HG02763 (cell line): ENCODE measurements at regions not wholly inside any gene's neighbourhood (a gene's known extent, or its start where the extent isn't known, plus 50 kb on each side); places are given as distances from the start of the nearest gene placed in this dataset.
"Not testable (repeated sequence)": the region's sequence is repeated elsewhere in the genome, so short reads cannot be mapped to it uniquely, and the experiment has no call there.

Source experiments
- ATAC-seq: cut with Tn5 transposase; IDR thresholded peaks from one replicate; pipeline ENCODE4 v1.9.1; 2021; ENCODE audit warnings: mild to moderate bottlenecking, moderate library complexity; ENCODE audit not compliant: unreplicated experiment

DNA sequence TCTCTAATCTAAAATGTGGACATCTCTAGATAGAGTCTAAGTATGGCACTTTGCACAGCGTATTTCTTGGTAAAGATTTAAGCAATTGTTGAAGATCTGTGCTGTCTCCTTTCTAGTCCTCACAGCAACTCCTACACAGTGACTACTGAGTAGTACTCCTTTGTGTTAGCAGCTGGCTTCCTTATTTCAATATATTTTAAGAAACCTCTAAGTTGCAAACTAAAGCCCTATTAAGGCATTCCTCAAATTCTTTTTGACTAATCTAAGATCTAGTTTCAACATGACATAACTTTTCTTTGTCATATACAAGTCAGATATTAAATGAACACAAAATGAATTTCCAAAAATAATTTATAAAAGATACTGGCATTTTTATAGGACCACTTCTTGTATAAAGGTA is 121.8 kb upstream of the DNAJC10 start:
- no peak for ATAC-seq

DNA sequence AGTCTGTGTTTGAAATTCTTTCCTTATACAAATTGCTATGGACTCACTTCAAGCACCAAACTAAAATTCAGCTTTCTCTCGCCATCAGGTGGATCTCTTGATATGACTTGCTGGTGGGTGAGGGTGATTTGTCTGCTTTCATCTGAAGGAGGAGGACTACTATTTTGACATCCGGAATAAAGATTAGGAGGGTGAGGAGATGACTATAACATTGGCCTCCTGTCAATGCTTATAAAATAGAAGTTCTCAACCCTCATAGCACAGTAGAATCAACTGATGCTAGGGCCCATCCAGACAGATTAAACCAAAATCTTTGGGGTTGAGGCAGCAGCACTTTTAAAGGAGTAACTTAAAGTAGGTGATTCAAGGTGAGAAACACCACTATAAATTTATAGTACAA is 120.4 kb upstream of the DNAJC10 start:
- ATAC-seq: no peak

DNA sequence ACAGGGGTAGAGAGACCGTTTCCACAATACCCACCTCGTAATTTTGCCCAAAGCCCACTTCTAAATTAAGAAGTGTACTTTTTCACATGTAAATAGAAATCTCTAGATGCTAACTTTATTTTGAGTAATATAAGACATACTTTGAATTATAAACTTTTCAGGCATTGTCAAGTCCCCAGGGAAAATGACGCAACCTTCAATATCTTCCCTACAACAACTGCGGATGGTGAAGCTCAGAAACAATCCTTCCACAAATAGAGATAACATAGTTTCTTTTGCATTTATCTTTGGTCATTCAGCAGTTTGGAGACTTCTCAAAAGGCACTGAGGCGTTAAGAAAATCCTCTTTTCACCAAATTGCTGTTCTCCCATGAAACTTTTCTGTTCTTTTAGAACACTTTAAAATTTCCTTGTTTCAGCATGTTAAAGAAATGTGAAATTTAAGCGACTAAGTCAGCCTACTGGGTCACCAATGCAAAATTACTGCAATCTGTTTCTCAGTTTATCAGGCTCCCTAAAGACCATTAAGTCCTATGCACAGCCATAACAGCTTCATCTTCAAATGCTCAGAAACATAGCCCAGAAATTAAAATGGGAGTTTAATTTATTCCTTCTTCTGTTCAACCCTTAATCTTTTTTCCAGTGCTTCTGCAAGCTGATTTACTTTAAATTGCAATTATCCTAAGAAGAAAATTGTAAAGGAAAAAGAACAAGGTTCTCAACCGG is 118.3 kb upstream of the DNAJC10 start:
- ATAC-seq: no peak

DNA sequence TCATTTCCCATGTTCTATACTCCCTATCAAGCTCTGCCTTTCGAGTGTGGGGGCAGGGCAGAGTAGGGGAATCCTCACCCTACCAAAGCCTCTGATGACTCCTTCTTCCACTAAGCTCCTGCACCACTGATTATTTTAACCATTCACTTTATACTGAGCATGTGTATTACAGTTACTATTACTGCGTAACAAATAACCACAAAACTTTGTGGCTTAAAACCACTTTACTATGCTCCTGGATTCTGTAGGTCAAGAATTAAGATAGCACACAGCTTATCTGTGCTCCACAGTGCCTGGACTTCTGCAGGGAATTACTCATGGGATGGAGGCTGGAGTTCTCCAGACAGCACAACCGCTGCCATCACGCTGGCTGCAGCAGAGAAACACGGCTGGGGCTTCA is 117.4 kb upstream of the DNAJC10 start:
- no peak for ATAC-seq

DNA sequence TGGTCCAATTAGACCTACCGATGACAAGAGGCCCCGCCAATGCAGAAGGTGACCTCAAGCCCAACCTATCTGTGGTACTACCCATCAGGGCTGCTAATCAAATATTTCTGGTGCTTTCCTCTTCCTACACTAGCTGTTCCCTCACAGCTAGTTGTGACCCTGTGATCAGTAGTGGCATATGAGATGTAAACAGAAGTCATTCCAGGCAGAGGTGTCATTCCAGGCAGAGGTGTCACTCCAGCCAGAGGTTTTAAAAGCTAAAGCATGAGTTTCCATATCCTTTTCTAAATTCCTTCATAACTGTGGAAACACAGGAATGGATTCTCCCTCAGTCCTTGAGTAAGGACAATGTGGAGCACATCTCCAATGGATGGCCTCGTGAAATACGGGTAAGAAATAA is 110.9 kb upstream of the DNAJC10 start:
- no peak for ATAC-seq

DNA sequence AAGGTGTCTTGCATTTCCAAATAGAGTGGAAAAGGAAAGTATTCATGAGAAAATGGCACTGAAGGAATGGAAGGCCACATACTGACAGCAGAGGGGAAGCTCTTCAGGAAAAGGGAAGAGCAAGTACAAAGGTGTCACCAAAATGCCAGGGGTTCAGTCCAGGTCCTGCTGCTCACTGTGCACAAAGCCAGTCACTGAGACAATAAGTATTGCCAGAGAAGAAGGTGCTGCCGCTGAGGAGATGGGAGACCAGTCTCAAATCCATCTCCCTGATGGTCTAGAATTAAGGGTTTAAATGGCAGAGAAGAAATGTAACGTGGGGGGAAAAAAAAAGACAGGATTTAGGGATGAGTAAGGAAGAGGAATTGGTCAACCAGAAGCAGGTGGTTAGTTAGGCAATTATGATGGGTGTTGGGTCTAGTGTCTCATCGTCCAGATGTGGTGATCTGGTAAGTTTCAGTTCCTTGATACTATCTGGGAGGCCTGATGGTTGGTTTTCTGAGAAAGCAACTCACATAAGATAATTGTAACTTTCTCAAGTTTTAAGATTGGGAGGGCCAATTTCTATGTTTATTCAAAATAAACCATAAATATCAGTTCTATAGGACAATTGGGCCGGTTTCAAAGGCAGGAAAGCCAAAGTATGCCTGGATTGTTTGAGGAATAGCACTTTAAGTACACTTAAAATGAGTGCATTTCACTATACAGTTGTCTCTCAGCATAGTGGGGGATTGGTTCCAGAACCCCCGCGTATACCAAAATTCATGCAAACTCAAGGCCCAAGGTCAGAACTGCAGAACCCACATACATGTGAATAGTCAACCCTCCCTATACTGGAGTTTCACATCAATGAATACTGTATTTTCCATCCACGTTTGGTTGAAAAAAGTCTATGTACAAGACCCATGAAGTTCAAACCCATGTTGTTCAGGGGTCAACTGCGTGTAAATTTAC is 109.1 kb upstream of the DNAJC10 start:
- no peak for ATAC-seq

DNA sequence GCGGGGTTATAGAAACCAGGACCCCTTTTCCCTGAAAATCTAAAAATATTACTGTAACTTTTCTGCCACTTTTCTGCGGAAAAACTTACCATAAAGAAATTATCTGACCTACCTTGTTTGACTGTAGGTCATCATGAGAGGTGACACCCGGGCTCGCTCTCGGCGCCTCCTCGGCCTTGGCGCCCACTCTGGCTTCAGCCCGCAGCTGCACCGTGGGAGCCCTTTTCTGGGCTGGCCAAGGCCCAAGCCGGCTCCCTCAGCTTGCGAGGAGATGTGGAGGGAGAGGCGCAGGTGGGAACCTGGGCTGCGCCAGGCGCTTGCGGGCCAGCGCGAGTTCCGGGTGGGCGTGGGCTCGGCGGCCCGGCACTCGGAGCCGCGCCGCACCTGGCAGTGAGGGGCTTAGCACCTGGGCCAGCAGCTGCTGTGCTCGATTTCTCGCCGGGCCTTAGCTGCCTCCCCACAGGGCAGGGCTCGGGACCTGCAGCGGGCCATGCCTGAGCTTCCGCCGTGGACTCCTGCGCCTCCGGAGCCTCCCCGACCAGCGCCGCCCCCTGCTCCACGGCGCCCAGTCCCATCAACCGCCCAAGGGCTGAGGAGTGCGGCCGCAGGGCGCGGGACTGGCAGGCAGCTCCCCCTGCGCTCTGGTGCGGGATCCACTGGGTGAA is 107.7 kb upstream of the DNAJC10 start:
- ATAC-seq: no peak

DNA sequence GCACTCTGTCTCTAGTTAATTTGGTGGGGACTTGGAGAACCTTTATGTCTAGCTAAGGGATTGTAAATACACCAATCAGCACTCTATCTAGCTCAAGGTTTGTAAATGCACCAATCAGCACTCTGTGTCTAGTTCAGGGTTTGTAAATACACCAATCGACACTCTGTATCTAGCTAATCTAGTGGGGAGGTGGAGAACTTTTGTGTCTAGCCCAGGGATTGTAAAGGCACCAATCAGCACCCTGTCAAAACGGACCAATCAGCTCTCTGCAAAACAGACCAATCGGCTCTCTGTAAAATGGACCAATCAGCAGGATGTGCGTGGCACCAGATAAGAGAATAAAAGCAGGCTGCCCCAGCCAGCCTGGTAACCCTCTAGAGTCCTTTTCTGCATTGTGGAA is 107.1 kb upstream of the DNAJC10 start:
- ATAC-seq: not testable (repeated sequence)

DNA sequence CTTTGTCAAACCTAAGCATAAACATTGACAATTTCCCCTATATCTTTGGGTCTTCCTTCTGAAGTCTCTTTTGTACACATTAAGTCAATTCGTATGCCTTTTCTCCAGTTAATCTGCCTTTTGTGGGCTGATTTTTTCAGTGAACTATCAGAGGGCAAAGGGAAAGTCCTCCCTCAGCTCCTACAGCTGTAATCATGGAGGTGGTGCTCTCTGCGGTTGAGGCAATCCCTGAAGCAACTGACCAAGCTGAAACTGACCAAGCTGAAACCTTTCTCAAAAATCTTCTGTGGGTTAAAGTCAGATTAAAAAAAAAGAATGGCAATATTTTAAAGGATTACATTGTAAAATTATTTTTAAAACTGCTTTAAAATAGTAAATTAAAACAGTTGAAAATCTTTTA is 105.8 kb upstream of the DNAJC10 start:
- no peak for ATAC-seq

DNA sequence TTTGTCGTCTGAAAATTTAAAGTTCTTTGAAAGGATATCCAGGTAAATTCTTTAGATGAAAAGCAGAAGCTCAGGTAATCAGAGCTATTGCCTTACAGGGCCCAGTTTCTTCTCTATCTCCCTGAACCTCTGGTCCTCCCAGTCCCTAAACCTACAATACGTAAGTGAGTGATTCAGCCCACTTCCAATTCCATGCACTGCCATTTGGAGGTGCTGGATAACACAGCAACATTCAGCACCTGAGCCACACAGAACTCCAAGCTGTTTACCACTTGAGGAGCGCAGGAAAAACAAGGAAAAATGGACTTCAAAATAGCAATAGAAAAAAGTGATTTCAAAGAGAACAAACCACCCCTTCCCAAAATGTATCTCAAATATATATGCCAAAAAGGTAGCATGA is 105.0 kb upstream of the DNAJC10 start:
- no peak for ATAC-seq

DNA sequence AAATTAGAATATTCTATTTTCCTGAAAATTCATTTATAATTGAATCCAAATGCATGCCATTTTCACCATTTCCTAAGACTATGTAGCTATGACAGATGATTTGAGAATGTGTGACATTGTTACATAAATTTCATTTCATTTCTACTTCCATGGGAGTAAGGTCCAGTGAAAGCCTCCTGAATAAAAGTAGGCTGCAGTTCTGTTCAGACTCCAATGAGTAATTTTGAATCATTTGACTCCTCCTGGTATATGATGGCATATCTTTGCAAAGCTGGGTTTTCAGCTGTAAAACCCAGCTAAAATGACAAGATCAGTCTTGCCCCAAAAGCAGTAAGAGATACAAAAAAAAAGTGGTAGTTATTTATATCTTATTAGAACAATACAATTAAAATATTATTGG is 101.0 kb upstream of the DNAJC10 start:
- ATAC-seq: no peak

DNA sequence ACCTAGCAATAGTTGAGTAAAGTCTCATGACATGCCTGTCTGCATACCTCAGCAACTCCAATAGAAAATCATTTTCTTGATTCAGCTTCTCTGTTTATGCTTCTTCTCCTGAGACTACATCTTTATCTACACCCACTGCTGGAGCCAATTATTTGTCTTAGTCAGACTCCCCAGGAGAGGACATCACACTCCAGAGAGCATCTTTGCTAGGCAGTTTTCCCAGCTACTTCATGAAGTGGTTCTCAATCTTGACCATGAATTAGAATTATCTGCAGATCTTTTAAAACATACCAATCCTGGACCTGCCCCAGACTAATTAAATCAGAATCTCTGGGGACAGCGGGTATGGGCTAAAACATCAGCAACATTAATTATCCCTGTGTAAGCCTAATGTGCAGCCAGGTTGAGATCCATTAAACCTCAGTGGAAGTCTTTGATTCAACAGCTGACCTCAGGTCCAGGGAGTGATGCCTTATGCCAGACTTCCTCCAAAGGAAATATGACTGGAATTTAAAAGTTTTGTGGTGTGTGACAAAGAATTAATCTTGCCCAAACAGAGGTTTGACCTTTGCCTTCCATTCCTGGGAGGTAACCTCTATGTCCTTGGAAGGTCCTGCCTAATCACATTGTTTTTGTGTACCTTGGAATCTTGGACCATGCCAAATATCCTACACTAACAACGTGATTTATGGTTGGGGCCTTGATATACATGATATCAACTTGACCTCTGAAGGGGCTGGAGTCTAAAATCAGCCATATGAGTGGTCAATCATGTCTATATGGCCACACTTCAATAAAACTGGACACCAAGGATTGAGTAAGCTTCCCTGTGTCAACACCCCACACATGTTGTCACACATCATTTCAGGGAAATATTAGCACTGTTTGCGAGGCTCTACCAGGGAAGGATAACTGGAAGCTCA is 99.3 kb upstream of the DNAJC10 start:
- ATAC-seq: no peak

DNA sequence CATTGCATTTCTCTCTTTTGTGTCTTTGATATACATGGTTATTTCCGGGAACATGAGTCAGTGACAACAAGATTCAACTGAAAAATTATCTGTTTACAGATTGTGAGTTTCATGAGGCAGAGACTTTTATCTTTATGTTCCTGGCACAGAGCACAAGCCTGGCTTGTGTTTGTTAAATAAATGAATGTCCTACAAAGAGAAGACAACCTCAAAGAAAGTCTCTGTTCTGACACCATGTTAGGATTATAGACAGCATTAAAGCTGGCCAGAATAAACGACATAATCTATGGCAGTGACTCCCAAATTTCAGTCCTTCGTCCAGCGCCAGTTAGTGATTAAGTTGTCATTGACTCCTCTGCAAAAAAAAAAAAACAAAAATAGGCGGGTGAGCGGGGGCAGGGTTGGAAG is 97.4 kb upstream of the DNAJC10 start:
- ATAC-seq: no peak

DNA sequence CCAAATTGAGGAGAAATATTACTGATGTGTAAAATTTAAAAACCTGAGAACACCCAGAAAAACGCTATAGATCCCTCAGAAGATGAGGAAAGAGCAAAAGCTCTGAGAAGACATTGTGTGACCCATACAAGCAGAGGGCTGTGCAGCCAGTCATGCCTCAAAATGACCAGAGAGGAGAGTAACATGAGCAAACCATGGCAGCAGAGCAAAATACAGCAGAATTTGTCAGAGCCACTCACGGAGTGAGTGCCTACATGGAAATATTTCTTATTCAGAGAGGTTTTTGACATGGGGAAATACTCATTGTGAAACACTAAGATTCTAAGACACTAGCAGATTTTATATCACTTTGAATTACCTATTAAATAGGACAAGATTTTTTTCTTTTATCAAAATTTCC is 96.8 kb upstream of the DNAJC10 start:
- ATAC-seq: no peak

DNA sequence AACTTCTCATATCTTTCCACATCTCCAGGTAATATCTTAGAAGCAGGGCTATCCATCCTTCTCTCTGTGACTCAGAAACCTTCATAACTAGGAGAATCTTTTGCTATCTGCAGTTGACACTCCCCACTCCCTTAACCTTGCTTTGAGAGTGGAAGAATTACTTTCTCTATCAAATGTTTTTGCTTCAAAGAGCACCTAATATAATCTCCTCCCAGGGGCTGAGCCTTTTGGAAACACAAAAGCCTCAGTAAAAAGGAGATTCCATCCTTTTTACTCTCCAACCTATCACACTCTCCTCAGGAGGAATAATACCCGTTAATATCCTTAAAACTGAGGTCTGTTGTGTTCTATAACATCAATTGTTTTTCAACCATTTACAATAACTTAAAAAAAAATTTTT is 94.9 kb upstream of the DNAJC10 start:
- ATAC-seq: no peak

DNA sequence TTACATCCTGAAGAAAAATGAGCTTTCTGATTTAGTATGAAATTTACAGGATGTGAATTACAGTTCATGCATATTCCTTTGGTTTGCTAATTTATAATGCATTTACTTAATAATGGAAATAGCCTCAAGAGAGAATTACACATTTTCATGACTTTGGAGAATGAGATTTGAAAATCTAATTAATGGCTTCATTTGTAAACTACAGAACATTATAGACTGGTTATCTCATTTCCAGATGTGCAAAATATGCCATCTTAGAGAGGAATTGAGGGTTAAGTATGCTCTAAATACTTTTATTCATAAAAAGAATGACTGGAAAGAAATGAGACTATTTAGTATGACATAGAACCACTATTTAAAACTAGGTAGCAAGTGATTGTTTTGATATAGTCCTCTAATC is 94.2 kb upstream of the DNAJC10 start:
- no peak for ATAC-seq

DNA sequence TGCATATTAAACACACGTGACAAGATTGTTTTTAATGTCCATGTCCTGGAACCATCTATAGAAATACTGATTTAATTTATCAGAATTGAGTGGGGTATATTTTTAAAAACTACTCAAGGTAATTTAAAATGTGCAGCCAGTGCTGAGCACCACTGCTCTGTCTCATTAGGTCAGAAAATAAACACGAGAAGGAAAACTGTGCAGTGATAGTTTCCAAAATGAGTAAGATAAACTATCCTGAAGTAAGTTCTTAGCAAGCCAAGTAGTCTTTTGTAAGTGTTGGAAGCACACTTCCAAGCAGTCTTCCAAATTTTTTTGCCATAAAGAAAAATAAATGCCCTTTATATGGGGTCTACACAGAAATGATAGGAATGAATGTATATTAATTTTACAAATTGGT is 93.8 kb upstream of the DNAJC10 start:
- ATAC-seq: no peak

DNA sequence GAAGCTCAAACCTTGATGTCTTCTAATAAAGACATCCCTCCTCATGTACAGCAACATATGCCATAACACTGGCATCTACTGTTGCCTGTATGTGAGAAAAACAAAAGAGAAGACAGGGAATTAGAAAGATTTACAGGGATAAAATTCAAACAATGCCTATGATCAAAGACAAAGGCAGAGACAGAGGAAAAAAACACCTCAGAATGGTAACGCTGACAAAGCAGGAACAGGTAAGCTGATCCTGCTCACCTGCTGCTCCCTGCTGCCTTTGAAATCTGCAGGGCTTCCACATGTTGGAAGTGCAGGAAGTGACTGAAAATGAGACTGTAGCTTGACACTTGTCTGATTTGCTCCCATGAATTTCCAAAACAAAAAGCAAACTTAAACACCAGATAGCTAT is 90.2 kb upstream of the DNAJC10 start:
- ATAC-seq: no peak

DNA sequence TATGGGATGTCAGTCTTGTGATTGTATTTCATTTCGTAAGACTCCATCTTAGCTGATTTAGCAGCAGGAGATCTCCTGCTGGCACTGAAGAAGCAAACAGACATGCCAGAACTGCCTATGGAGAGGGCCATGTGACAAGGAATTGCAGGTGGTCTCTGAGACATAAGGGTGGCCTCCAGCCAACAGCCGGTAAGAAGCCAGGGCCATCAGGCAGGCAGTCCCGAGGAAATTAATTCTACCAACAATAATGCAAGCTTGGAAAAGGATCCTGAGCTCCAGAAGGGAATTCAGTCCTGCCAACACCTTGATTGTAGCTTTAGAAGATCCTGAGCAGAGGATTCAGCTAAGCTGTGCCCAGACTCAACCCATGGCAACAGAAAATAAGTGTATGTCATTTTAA is 87.1 kb upstream of the DNAJC10 start:
- ATAC-seq: no peak

DNA sequence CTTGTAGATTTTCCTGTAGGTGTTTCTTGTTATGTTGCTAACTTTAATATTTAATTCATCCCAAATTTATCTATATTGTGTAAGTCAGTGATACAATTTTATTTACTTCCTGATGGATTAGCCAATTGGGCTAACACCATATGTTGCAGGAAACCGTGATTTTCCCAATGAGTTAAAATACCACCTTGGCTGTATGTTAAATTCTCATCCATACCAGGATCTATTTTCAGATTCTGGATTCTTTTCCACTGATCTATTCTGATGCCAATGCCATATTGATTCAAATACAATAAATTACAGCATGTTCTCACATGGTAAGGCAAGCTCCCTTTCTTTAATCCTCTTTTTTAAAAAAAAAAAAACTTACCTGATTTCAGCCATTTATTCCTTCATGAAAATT is 85.8 kb upstream of the DNAJC10 start:
- no peak for ATAC-seq

DNA sequence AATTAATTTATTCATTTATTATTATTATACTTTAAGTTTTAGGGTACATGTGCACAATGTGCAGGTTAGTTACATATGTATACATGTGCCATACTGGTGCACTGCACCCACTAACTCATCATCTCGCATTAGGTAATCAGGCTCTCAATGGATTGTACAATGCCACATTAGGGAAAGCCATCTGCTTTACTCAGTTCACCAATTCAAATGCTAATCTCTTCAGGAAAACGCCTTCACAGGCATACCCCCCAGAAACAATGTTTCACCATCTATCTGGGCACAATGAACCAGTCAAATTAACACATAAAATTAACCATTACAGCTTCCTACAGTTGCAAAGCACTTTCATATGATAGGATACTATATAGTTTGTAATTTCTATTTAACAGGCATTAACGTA is 84.8 kb upstream of the DNAJC10 start:
- ATAC-seq: no peak
